CD4-positive, alpha-beta T cell treated with Interleukin-2 at 100 ng/mL for 4 hours (primary cell): ENCODE measurements at regions not wholly inside any gene's neighbourhood (a gene's known extent, or its start where the extent isn't known, plus 50 kb on each side); places are given as distances from the start of the nearest gene placed in this dataset.
A peak's percentile ranks its signal among the peaks of the same experiment; 100 is the strongest.

Experiments
- DNase-seq: peaks from one replicate; pipeline ENCODE4 v3.0.0-alpha.2; 2020; ENCODE audit warnings: low spot score

- no peak for DNase-seq
Observed at GRCh38 chrY:19357249-19357648, 387.3 kb downstream of the KDM5D start.

- no peak for DNase-seq
Observed at GRCh38 chrY:19356735-19357134, 387.8 kb downstream of the KDM5D start.

DNA sequence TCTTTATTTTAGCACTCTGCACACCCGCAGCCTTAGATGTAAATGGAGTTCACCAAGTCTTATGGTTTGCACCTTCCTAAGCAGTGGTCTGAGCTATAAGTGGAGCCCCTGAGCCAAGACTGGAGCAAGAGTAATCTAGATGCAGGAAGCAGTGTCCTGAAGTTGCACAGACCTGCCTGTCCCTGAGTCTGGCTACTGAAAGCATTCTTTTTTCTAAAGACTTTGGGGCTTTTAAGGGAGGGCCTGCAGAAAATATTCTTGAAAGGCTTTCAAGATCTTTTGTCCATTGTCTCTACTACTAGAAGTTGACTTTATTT, 389.7 kb downstream of the KDM5D start:
- DNase-seq, result no peak

- DNase-seq, result no peak
Observed at GRCh38 chrY:19354061-19354856, 390.3 kb downstream of the KDM5D start.

GRCh38 chrY:19351616-19352015, 392.9 kb downstream of the KDM5D start:
- DNase-seq, result no peak

DNA sequence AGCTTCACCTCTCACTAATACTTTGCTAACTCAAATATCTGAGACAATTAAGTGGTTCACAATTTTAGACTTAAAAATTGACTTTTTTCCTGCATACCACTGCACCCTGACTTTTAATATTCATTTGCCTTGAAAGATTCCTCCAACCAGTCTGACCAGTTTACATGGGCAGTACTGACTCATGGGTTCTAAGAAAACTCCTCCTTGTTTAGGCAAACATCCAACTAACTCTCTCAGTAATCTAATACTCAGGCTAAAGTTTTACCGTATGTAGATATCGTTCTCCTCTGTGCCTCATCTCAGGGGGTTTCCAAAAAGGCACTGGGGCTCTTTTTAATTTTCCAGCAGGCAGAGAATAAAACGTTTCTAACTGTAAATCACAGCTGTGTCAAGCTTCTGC, 422.8 kb downstream of the KDM5D start:
- DNase-seq, result no peak

- no peak for DNase-seq
Observed at GRCh38 chrY:19319135-19319534, 425.4 kb downstream of the KDM5D start.

DNA sequence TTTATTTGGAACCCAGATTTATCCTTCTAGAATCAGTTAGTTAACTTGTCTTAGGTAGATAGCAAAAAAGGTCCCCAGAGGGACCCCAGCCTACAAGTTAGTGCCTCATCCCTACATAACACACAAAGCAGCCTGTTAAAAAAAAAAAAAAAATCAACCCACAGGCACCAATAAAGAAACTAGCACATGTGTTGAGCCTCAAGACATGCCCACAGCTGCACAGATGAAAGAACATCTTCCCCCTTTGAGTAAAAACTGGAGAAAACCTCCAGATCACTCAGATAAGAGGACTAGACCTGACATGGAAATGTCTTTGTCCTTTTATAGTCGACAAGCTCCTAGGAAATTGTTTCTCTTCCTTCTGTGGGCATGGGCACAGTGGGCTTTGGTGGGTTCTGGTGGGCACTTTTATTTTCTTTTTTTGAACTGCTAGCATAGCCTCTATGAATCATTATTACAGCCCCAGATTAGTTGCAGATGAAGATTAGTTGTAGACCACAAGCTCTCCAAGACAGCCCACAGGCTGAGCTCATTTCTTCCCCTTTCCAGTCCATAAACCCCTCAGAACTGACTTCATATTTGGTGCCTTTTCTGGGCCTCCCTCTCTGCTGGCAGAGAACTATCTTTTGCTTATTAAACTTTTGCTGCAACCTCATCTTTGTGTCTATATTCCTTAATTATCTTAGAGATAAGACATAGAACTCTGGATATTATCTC, 427.1 kb downstream of the KDM5D start:
- DNase-seq, result no peak

DNA sequence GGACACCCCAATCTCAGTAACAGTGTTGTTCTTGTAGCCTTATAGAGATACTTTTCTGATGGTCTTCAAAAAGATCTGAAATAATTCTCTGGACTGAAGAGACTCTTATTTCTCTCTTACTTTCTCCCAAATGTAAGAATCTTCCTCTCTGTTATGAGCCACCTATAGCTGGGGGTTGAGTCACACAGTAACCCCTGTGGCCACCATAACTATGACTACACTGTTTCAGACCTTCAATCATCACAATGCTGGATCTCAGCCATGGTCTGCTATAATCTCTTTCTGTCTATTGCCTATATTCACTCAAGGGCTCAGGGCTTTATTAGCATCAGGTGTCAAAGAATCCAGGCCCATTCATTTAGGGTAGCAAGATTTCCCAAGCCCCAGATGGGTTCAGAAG, 436.9 kb downstream of the KDM5D start:
- DNase-seq, result no peak

DNA sequence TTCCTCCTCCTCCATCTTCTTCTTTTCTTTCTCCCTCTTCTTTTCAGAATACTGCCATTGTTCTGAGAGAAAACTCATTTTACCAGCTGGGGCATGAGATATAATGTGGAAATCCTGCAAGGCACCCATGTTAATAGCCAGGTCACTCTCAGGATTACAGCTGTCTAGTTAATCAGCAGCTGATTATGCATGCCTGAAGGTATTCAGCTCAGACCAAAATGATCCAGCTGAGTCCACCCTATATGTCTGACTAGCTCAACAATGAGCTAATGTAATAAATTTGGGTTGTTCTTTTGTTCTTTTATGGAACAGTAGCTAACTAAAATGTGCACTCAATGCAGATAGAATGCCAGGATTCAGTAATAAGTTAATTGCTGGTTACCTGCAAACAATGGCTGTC, 441.4 kb downstream of the KDM5D start:
- no peak for DNase-seq

DNA sequence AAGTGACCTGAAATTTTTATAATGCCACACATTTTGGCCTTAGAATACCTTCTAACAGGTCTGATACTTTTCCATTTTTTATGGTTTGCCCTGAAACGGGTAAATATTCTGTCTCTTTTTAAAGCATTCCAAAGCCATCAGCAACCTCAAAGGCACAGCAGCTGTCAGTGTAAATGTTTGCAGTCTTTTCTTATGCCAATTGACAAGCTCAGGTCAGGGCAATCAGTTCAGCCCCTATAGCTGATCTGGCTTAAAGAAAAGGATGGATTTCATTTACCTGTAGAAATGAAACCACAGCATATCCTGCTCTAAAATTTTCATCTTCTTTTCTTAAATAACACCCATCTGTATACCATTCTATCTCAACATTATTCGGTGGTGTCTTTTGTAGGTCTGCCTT, 453.6 kb downstream of the KDM5D start:
- DNase-seq, result no peak

GRCh38 chrY:19274076-19274475, 470.4 kb downstream of the KDM5D start:
- no peak for DNase-seq

- DNase-seq, result no peak
Observed at GRCh38 chrY:19268331-19268730, 476.2 kb downstream of the KDM5D start.

DNA sequence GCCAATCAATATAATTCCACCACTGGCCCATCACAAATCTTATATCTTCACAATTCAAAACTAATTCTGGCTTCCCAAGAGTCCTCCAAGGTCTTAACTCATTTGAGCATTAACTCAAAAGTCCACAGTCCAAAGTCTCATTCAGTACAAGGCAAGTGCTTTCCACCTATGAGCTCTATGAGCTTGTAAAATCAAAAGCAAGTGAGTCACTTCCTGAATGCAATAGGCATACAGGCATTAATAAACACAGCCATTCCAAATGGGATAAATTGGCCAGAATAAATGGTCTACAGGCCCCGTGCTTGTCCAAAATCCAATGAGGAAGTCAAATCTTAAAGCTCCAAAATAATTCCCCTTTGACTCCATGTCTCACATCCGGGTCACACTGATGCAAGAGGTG, 479.1 kb downstream of the KDM5D start:
- no peak for DNase-seq

- no peak for DNase-seq
Observed at GRCh38 chrY:19262310-19262709, 482.2 kb downstream of the KDM5D start.

DNA sequence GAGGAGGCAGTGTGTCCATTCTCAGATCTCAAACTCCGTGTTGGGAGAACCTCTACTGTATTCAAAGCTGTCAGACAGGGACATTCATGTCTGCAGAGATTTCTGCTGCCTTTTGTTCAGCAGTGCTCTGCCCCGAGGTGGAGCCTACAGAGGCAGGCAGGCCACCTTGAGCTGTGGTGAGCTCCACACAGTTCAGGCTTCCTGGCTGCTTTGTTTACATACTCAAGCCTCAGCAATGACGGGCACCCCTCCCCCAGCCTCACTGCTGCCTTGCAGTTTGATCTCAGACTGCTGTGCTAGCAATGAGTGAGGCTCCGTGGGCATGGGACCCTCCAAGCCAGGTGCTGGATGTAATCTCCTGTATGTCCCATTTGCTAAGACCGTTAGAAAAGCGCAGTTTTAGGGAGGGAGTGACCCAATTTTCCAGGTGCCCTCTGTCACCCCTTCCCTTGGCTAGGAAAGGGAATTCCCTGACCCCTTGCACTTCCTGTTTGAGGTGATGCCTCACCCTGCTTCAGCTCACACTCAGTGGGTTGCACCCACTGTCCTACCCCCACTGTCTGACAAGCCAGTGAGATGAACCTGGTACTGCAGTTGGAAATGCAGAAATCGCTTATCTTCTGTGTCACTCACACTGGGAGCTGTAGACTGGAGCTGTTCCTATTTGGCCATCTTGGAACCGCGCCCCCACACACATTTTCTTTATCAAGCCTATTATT, 458.9 kb upstream of the HSFY2 start:
- peak; percentile 12 for DNase-seq

DNA sequence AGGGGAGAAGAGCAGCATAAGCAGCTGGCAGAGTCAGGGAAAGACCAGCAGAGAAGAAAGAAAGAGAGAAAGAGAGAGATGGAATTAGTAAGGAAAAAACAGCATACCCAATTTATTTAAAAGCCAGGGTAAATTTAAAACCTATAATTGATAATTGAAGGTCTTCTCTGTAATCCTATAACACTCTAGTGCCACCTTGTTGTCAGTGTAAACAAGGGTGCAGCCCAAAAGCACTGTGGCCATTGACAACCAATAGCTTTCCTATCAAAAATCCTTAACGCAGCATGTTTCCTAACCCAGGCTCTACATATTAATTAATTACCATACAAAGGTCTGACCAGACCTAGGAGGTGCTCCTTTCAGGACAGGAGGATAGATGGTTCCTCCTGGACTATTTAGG, 447.2 kb upstream of the HSFY2 start:
- no peak for DNase-seq

DNA sequence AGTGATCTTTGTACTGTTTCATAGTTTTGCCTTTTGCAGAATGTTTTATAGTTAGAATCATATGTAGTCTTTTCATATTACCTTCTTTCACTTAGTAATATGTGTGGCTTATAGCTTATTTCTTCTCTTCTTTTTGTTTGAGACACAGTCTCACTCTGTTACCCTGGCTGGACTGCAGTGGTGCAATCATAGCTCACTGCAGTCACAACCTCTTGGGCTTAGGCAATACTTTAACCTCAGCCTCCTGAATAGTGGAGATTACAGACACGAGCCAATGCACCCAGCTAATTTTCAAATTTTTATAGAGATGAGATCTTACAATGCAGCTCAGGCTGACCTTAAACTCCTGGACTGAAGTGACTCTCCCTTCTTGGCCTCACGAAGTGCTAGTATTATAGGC, 435.4 kb upstream of the HSFY2 start:
- no peak for DNase-seq

DNA sequence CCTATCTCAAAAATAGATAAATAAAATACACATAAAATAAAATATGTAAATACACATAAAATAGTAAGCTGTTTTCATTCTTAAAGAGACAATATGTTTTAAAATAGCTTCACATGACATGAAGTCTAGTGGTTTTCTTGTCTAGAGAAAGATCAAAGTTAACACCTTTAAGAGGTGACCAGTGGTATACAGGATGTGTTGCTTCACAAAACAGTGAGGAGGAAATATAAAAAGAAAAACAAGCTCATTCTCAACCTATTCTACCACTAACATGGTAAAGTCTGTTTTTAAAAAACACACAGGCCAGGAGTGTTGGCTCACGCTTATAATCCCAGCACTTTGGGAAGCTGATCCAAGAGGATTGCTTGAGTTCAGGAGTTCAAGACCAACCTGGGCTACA, 433.5 kb upstream of the HSFY2 start:
- no peak for DNase-seq

DNA sequence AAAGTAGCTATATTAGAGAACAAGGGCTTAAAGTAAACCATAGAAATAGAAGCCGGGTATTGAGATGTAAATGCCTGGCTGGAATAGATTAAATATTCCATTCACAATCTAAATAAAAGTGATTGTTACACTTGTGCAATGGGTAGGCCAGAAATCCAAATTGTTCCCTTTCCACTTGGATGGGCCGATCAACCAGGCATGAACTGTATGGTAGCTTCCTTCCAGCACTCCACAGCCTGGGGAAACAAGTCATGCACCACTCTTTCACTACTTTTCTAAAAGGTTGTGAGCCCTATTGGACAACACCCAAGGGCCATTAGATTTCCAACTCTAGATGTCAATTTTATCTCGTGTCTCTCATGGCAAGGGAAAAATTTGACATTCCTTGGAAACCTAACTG, 407.3 kb upstream of the HSFY2 start:
- DNase-seq, result no peak

GRCh38 chrY:19168202-19168565, 394.6 kb upstream of the HSFY2 start:
- no peak for DNase-seq

GRCh38 chrY:19167319-19168201, 394.0 kb upstream of the HSFY2 start:
- DNase-seq, result no peak
